ENCODE measurements at regions not wholly inside any gene's neighbourhood (a gene's known extent, or its start where the extent isn't known, plus 50 kb on each side); places are given as distances from the start of the nearest gene placed in this dataset.

DNA sequence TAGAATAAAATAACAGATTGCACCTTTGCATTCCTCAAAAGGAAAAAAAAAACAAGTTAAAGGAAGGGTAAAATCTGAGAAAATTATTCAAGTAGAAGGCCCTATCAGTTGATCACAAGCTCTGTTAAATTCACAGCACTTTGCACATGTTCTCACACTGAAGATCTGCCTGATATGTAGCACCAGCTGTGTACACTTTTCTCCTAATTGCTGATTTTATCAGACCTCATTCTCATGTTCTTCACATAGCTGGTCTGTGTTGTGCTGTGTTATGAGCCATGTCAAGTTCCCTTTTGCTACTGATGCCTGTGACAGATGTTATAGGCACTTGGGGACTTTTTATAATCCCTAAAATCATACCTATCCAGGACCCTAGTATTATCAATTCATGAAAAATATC, 390.4 kb upstream of the PRR16 start:
- H3K4me1 ChIP-seq (ENCODE audit: low read depth), result no peaks in the 10 kb centered on the region
- intact Hi-C loops (cut with DNase I, micrococcal nuclease), result no loop called here
- no peak overlapping the region for H3K4me3 ChIP-seq
- ATAC-seq (no peak), DNase-seq (no peak)
- no peak for TF ChIP-seq CTCF (IDR thresholded peaks at IDR 0.05)
- H3K9me3 ChIP-seq, result no peaks in the 10 kb centered on the region
- H3K36me3 ChIP-seq (ENCODE audit: low read depth), result no peaks in the 10 kb centered on the region

GRCh38 chr5:120080781-120081180, 383.3 kb upstream of the PRR16 start:
- intact Hi-C loops (cut with DNase I, micrococcal nuclease), result no loop called here
- Histone ChIP-seq H3K4me3 (no peak overlapping the region), H3K4me1 (ENCODE audit: low read depth) (no peaks in the 10 kb centered on the region), H3K9me3 (no peaks in the 10 kb centered on the region), H3K36me3 (ENCODE audit: low read depth) (no peaks in the 10 kb centered on the region)
- no peak for DNase-seq
- TF ChIP-seq CTCF (IDR thresholded peaks at IDR 0.05), result no peak
- ATAC-seq, result no peak

DNA sequence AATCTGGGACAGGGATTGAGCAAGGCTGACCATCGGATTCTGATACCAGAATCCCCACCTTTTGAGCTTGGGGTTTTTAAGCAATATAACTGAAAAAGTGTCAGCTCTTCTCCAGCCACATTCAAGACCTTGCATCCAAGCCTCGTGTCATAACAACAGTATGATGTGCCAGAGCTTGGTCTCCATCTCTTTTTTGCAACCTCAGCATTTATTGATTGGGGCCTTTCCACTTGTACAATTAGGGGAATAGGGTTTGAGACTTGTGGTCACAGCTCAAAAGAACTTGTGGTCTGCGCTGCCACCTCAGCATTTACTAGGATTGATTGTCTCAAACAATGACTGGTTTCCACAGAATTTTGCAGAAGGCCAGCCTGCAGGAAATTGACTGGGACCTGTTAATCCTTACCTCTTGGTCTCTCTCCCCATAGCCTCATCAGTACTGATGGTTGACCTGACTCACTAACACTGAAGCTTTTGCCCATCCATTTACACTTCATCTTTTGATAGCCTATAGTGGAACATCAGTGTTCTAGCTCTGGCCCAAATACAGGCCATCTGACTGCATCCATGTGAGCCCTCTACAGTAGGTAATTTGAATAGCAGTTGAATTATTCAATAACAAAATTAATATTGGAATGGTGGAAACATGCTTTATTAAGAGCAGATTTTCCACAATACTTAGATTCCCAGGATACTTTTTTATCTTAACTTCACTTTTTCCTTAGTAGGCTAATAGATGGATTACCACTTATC, 381.6 kb upstream of the PRR16 start:
- DNase-seq, result no peak
- H3K9me3 ChIP-seq, result no peaks in the 10 kb centered on the region
- no peak overlapping the region for H3K4me3 ChIP-seq
- no peaks in the 10 kb centered on the region for H3K4me1 ChIP-seq (ENCODE audit: low read depth)
- intact Hi-C loops (cut with DNase I, micrococcal nuclease), result no loop called here
- TF ChIP-seq CTCF (IDR thresholded peaks at IDR 0.05), result no peak
- no peaks in the 10 kb centered on the region for H3K36me3 ChIP-seq (ENCODE audit: low read depth)
- no peak for ATAC-seq

GRCh38 chr5:120083851-120084542, 380.1 kb upstream of the PRR16 start:
- H3K36me3 ChIP-seq (ENCODE audit: low read depth), result no peaks in the 10 kb centered on the region
- H3K4me1 ChIP-seq (ENCODE audit: low read depth), result no peaks in the 10 kb centered on the region
- intact Hi-C loops (cut with DNase I, micrococcal nuclease), result no loop called here
- H3K4me3 ChIP-seq, result no peak overlapping the region
- H3K9me3 ChIP-seq, result no peaks in the 10 kb centered on the region
- no peak for TF ChIP-seq CTCF (IDR thresholded peaks at IDR 0.05)
- ATAC-seq (no peak), DNase-seq (no peak)

DNA sequence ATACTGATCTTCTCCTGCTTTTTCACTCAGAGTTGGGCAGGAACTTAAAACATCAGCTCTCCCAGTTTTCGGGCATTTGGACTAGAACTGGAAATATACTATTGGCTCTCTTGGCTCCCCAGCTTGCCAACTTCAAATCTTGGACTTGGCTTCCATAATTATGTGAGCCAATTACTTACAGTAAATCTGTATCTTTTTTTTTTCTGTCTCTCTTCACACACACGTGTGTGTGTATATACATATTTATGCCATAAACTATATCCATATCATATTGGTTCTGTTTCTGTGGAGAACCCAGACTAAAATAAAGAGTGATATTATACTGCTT, 379.6 kb upstream of the PRR16 start:
- H3K4me3 ChIP-seq, result no peak overlapping the region
- ATAC-seq, result no peak
- intact Hi-C loops (cut with DNase I, micrococcal nuclease), result no loop called here
- DNase-seq, result no peak
- no peaks in the 10 kb centered on the region for H3K9me3 ChIP-seq
- TF ChIP-seq CTCF (IDR thresholded peaks at IDR 0.05), result no peak
- no peaks in the 10 kb centered on the region for H3K4me1 ChIP-seq (ENCODE audit: low read depth)
- H3K36me3 ChIP-seq (ENCODE audit: low read depth), result no peaks in the 10 kb centered on the region

Data from mucosa of descending colon (tissue), 3 donors.